Upper lobe of left lung (tissue), 6 donors: ENCODE measurements at regions not wholly inside any gene's neighbourhood (a gene's known extent, or its start where the extent isn't known, plus 50 kb on each side); places are given as distances from the start of the nearest gene placed in this dataset.

Source experiments
- ATAC-seq, 2 donors: fragments of 200-7000 bp; cut with Tn5 transposase; one replicate each; pipeline ENCODE4 v1.9.1; 2022; ENCODE audit warnings: mild to moderate bottlenecking in 2 of 2, moderate library complexity in 2 of 2; ENCODE audit not compliant: low FRiP score in 2 of 2
- DNase-seq, 2 donors: peaks; one replicate each; pipeline ENCODE4 v3.0.0-alpha.2; 2019 to 2020
- H3K27ac ChIP-seq, 4 donors: fragments of 200-600 bp; sonication (generic); one replicate each; pipeline ENCODE4 v1.5.1; 2016 to 2019
- H3K27me3 ChIP-seq, 4 donors: fragments of 200-600 bp; sonication (generic); one replicate each; pipeline ENCODE4 v1.5.1; 2017 to 2019
- H3K36me3 ChIP-seq, 4 donors: fragments of 200-600 bp; sonication (generic); one replicate each; pipeline ENCODE4 v1.5.1; 2016 to 2019
- H3K4me1 ChIP-seq, 4 donors: fragments of 200-600 bp; sonication (generic); one replicate each; pipeline ENCODE4 v1.5.1; 2018 to 2019
- H3K4me3 ChIP-seq, 4 donors: fragments of 200-600 bp; sonication (generic); one replicate each; pipeline ENCODE4 v1.5.1; 2017 to 2019; ENCODE audit warnings: mild to moderate bottlenecking in 2 of 4, moderate library complexity in 1 of 4
- H3K9me3 ChIP-seq, 4 donors: fragments of 200-600 bp; sonication (generic); one replicate each; pipeline ENCODE4 v1.5.1; 2018 to 2019
- CTCF ChIP-seq, 6 experiments: fragments of 450-650 bp in 4 of 6; fragments of 200-600 bp in 2 of 6; sonication (generic) in 2 of 6; IDR thresholded peaks; one replicate each; pipeline ENCODE4 v1.5.1; 2016 to 2019; ENCODE audit warnings: antibody characterized with exemption in 6 of 6
- EP300 ChIP-seq, 4 donors: sonication (generic); formaldehyde crosslinking; IDR thresholded peaks; one replicate each; pipeline ENCODE4 v1.5.1; 2017; ENCODE audit warnings: antibody characterized with exemption in 4 of 4, control low read depth in 2 of 4
- POLR2A ChIP-seq, 4 donors: fragments of 450-650 bp; IDR thresholded peaks; one replicate each; pipeline ENCODE4 v1.5.1; 2016 to 2017; ENCODE audit warnings: antibody characterized with exemption in 4 of 4, mild to moderate bottlenecking in 2 of 4
- POLR2AphosphoS5 ChIP-seq, 2 donors: sonication (generic); formaldehyde crosslinking; IDR thresholded peaks; one replicate each; pipeline ENCODE4 v1.5.1; 2017; ENCODE audit warnings: antibody characterized with exemption in 2 of 2
- WGBS, 2 donors: methylation state at CpG; one replicate each; pipeline ENCODE4 v1.1.5; 2017 to 2018; 5-methylcytosine and 5-hydroxymethylcytosine counted together
- donor health status: DM: no; HTN: no; CAD: no; lungs with moderate emphysema.
- donor health status: DM: no; HTN: yes; CAD: no; lungs with severe emphysema.

- H3K27ac ChIP-seq: no peak overlapping the region
- ATAC-seq (no peak), DNase-seq (no peak)
- no peaks in the 10 kb centered on the region for H3K36me3 ChIP-seq
- no peaks in the 10 kb centered on the region for H3K9me3 ChIP-seq
- H3K4me3 ChIP-seq: no peak overlapping the region
- H3K4me1 ChIP-seq: no peaks in the 10 kb centered on the region
- TF ChIP-seq POLR2A (IDR thresholded peaks at IDR 0.05) (no peak), CTCF (IDR thresholded peaks at IDR 0.05) (no peak), EP300 (IDR thresholded peaks at IDR 0.05) (no peak), POLR2AphosphoS5 (IDR thresholded peaks at IDR 0.05) (no peak)
- no peaks in the 10 kb centered on the region for H3K27me3 ChIP-seq
- WGBS, 2 donors: 81 to 92% methylated on average over 4 of the region's 4 CpGs
These were observed 72.3 kb upstream of the TNPO1 start for GRCh38 chr5:72744136-72744535.

GRCh38 chr5:72741805-72742204 lies 74.7 kb upstream of the TNPO1 start:
- no peak for DNase-seq
- ATAC-seq: no peak
- H3K36me3 ChIP-seq: no peaks in the 10 kb centered on the region
- no peak for TF ChIP-seq POLR2A (IDR thresholded peaks at IDR 0.05)
- TF ChIP-seq EP300 (IDR thresholded peaks at IDR 0.05): no peak
- no peak for TF ChIP-seq POLR2AphosphoS5 (IDR thresholded peaks at IDR 0.05)
- TF ChIP-seq CTCF (IDR thresholded peaks at IDR 0.05): no peak
- no peaks in the 10 kb centered on the region for H3K27me3 ChIP-seq
- no peak overlapping the region for H3K4me3 ChIP-seq
- no peaks in the 10 kb centered on the region for H3K4me1 ChIP-seq
- no peak overlapping the region for H3K27ac ChIP-seq
- H3K9me3 ChIP-seq: no peaks in the 10 kb centered on the region

GRCh38 chr5:72733810-72734209 lies 82.7 kb upstream of the TNPO1 start:
- Histone ChIP-seq H3K27me3 (no peaks in the 10 kb centered on the region), H3K4me1 (no peaks in the 10 kb centered on the region), H3K27ac (no peak overlapping the region), H3K4me3 (no peak overlapping the region), H3K9me3 (no peaks in the 10 kb centered on the region), H3K36me3 (no peaks in the 10 kb centered on the region)
- ATAC-seq (no peak), DNase-seq (no peak)
- 77 to 86% methylated on average over 4 of the region's 4 CpGs for WGBS, 2 donors
- TF ChIP-seq POLR2AphosphoS5 (IDR thresholded peaks at IDR 0.05) (no peak), EP300 (IDR thresholded peaks at IDR 0.05) (no peak), POLR2A (IDR thresholded peaks at IDR 0.05) (no peak), CTCF (IDR thresholded peaks at IDR 0.05) (no peak)

GRCh38 chr5:72723581-72723980 lies 92.9 kb upstream of the TNPO1 start:
- no peaks in the 10 kb centered on the region for H3K9me3 ChIP-seq
- no peak overlapping the region for H3K27ac ChIP-seq
- H3K27me3 ChIP-seq: no peaks in the 10 kb centered on the region
- TF ChIP-seq POLR2AphosphoS5 (IDR thresholded peaks at IDR 0.05): no peak
- no peak for TF ChIP-seq POLR2A (IDR thresholded peaks at IDR 0.05)
- no peak for TF ChIP-seq CTCF (IDR thresholded peaks at IDR 0.05)
- TF ChIP-seq EP300 (IDR thresholded peaks at IDR 0.05): no peak
- H3K4me1 ChIP-seq: no peaks in the 10 kb centered on the region
- no peaks in the 10 kb centered on the region for H3K36me3 ChIP-seq
- H3K4me3 ChIP-seq: no peak overlapping the region
- ATAC-seq: no peak
- DNase-seq: no peak

- Histone ChIP-seq H3K27me3 (no peaks in the 10 kb centered on the region), H3K9me3 (no peaks in the 10 kb centered on the region), H3K4me1 (no peaks in the 10 kb centered on the region), H3K36me3 (no peaks in the 10 kb centered on the region), H3K27ac (no peak overlapping the region), H3K4me3 (no peak overlapping the region)
- DNase-seq: no peak
- WGBS, 2 donors: 89 to 90% methylated on average over 5 of the region's 5 CpGs
- TF ChIP-seq CTCF (IDR thresholded peaks at IDR 0.05): no peak
- TF ChIP-seq POLR2AphosphoS5 (IDR thresholded peaks at IDR 0.05): no peak
- no peak for TF ChIP-seq EP300 (IDR thresholded peaks at IDR 0.05)
- no peak for TF ChIP-seq POLR2A (IDR thresholded peaks at IDR 0.05)
- no peak for ATAC-seq
These were observed 93.5 kb upstream of the TNPO1 start for GRCh38 chr5:72722792-72723452.
